Fibroblast of lung (primary cell): ENCODE measurements at regions not wholly inside any gene's neighbourhood (a gene's known extent, or its start where the extent isn't known, plus 50 kb on each side); places are given as distances from the start of the nearest gene placed in this dataset.

Source experiments
- DNase-seq, 2 donors: peaks; one replicate each; pipeline versions ENCODE4 v3.0.0 to v3.0.0-alpha.2; 2010; ENCODE audit warnings: low read depth in 2 of 2
- H2AFZ ChIP-seq: 2 replicates; pipeline ENCODE4 v1.5.1; 2012; ENCODE audit warnings: low read length, control low read depth, inconsistent platforms
- H3K27ac ChIP-seq: 2 replicates; pipeline ENCODE4 v1.5.1; 2011; ENCODE audit warnings: low read length, control low read depth; ENCODE audit not compliant: insufficient read depth
- H3K27me3 ChIP-seq: 2 replicates; pipeline ENCODE4 v1.5.1; 2011; ENCODE audit warnings: mild to moderate bottlenecking, low read length; ENCODE audit not compliant: control insufficient read depth, insufficient read depth
- H3K36me3 ChIP-seq: 2 replicates; pipeline ENCODE4 v1.5.1; 2011; ENCODE audit warnings: low read length; ENCODE audit not compliant: control insufficient read depth, insufficient read depth
- H3K4me1 ChIP-seq: 2 replicates; pipeline ENCODE4 v1.5.1; 2011; ENCODE audit warnings: low read length; ENCODE audit not compliant: control insufficient read depth, insufficient read depth; ENCODE audit errors: extremely low read depth
- H3K4me2 ChIP-seq: 2 replicates; pipeline ENCODE4 v1.5.1; 2011; ENCODE audit warnings: low read length, control low read depth; ENCODE audit not compliant: insufficient read depth; ENCODE audit errors: extremely low read depth
- H3K4me3 ChIP-seq, 4 experiments: fragments of 200-600 bp in 1 of 4; sonication (generic) in 1 of 4; replicated peaks in 1 of 4; 2 replicates each; pipeline ENCODE4 v1.5.1; 2011 to 2016; ENCODE audit warnings: low read length in 4 of 4, low read depth in 3 of 4, mild to moderate bottlenecking in 3 of 4, control low read depth in 2 of 4, inconsistent platforms in 1 of 4, mixed read lengths in 1 of 4; ENCODE audit not compliant: insufficient read depth in 1 of 4; ENCODE audit errors: control extremely low read depth in 1 of 4
- H3K79me2 ChIP-seq: 2 replicates; pipeline ENCODE4 v1.5.1; 2012; ENCODE audit warnings: mild to moderate bottlenecking, low read length, inconsistent platforms; ENCODE audit not compliant: control insufficient read depth, insufficient read depth
- H3K9ac ChIP-seq: 2 replicates; pipeline ENCODE4 v1.5.1; 2011; ENCODE audit warnings: mild to moderate bottlenecking, low read length, control low read depth; ENCODE audit not compliant: insufficient read depth
- H3K9me3 ChIP-seq: 2 replicates; pipeline ENCODE4 v1.5.1; 2012; ENCODE audit warnings: low read depth, low read length; ENCODE audit not compliant: control insufficient read depth, insufficient read depth
- H4K20me1 ChIP-seq: 2 replicates; pipeline ENCODE4 v1.5.1; 2011; ENCODE audit warnings: low read length; ENCODE audit not compliant: control insufficient read depth, insufficient read depth; ENCODE audit errors: extremely low read depth
- EZH2 ChIP-seq: IDR thresholded peaks from 2 replicates; pipeline ENCODE4 v1.5.1; 2012; ENCODE audit warnings: low read length, control low read depth, mild to moderate bottlenecking; ENCODE audit errors: missing control alignments
- TF ChIP-seq, protein P1 (sequence below), 2 donors: IDR thresholded peaks in 1 of 2; conservative IDR thresholded peaks in 1 of 2; 1 replicate in 1 of 2; 2 replicates in 1 of 2; pipeline ENCODE4 v1.5.1; 2011 to 2012; ENCODE audit warnings: low read length in 2 of 2, control low read depth in 1 of 2, inconsistent platforms in 1 of 2, low read depth in 1 of 2, mild to moderate bottlenecking in 1 of 2

DNA sequence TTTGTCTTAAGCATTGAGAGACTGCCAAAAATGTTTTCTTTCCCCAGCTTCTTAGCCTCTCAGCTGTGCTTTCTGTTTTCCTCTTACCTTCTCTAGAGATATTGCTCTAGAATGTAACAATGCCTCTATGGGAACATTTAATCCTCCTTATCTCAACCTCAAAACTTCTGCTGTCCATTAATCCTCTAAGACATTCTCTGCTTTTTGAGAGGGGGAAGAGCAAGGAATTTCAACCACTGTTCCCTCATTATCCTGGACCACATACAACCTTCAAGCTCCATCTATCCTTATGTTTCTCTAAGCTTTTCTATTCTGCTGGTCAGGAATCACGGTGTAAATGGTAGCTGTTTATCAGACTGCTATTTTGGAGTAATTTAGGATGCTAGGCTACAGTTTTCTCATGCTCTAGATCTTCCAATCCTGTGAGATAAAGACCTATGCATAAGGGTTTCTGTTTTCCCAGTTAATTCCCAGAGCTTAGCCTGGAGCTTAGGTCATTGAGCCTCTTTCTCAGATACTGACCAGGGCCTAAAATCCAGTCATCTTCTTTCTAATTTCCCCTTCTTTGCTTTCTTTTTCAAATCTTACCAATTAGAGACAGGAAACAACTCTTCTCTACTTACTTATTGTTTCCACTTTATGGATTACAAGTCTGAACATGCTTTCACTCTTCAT lies 282.0 kb downstream of the CALCRL start:
- peak in 1 of 2 donors; percentile 38 for DNase-seq
- Histone ChIP-seq H3K27me3 (no peaks in the 10 kb centered on the region), H3K4me2 (no peak overlapping the region)

DNA sequence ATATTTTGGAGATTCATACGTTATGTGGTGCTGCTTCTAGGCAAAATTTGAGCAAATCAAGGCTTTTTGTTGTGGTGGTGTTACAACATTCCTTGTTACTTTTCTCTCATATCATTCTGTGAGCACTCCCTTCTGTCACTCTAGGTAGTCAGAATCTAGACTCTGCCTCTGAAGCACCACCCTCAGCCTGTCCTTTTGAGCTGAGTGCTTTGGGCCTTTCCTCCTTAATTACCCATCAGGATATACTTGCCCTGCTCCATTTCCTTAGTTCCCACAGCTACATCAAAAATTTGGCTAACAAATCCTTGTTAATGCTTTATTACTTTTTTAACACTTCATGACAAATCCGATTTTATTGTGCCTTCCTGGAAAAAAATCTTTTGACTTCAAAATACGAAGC lies 289.6 kb downstream of the CALCRL start:
- Histone ChIP-seq H3K79me2 (no peaks in the 10 kb centered on the region), H2AFZ (no peak overlapping the region), H3K36me3 (no peaks in the 10 kb centered on the region), H3K9me3 (no peaks in the 10 kb centered on the region), H3K4me3 (no peak overlapping the region), H4K20me1 (no peaks in the 10 kb centered on the region), H3K4me2 (no peak overlapping the region), H3K4me1 (no peaks in the 10 kb centered on the region), H3K27ac (no peak overlapping the region), H3K27me3 (no peaks in the 10 kb centered on the region), H3K9ac (no peak overlapping the region)
- DNase-seq, result no peak
- TF ChIP-seq, protein P1, sequence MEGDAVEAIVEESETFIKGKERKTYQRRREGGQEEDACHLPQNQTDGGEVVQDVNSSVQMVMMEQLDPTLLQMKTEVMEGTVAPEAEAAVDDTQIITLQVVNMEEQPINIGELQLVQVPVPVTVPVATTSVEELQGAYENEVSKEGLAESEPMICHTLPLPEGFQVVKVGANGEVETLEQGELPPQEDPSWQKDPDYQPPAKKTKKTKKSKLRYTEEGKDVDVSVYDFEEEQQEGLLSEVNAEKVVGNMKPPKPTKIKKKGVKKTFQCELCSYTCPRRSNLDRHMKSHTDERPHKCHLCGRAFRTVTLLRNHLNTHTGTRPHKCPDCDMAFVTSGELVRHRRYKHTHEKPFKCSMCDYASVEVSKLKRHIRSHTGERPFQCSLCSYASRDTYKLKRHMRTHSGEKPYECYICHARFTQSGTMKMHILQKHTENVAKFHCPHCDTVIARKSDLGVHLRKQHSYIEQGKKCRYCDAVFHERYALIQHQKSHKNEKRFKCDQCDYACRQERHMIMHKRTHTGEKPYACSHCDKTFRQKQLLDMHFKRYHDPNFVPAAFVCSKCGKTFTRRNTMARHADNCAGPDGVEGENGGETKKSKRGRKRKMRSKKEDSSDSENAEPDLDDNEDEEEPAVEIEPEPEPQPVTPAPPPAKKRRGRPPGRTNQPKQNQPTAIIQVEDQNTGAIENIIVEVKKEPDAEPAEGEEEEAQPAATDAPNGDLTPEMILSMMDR (conservative IDR thresholded peaks at IDR 0.05 in 1 of 2, IDR thresholded peaks at IDR 0.05 in 1 of 2; ENCODE audit: low read depth in 1 of 2, low read length in 2 of 2), result no peak
- TF ChIP-seq EZH2, result no peak

More for the DNA sequence above, 282.0 kb downstream of the CALCRL start:
- no peak overlapping the region for H2AFZ ChIP-seq
- H3K4me1 ChIP-seq, result no peaks in the 10 kb centered on the region
- no peaks in the 10 kb centered on the region for H3K36me3 ChIP-seq
- TF ChIP-seq, protein P1 (conservative IDR thresholded peaks at IDR 0.05 in 1 of 2, IDR thresholded peaks at IDR 0.05 in 1 of 2; ENCODE audit: low read depth in 1 of 2, low read length in 2 of 2), result no peak
- TF ChIP-seq EZH2, result no peak
- no peak overlapping the region for H3K9ac ChIP-seq
- no peak overlapping the region for H3K27ac ChIP-seq
- no peaks in the 10 kb centered on the region for H3K9me3 ChIP-seq
- H3K79me2 ChIP-seq, result no peaks in the 10 kb centered on the region
- no peaks in the 10 kb centered on the region for H4K20me1 ChIP-seq
- no peak overlapping the region for H3K4me3 ChIP-seq

DNA sequence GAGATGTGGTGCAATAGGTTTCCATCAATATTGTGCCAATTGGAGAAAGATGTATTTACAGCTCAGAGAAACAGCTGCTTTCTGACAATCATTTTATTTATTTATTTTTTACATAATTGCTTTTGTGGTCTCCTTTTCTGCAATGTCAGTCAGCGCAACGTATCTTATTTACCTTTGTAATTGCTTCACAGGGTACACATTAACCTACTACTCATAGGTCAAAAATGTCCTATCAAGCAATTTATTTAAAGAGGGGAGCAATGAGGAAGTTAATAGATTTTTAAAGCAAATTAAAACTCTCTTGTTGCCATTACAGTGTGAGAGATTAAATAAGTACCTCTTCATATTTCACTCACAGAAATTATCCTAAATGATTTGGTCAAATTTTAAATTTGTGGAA lies 291.0 kb downstream of the CALCRL start:
- H3K4me3 ChIP-seq, result no peak overlapping the region
- no peaks in the 10 kb centered on the region for H3K79me2 ChIP-seq
- no peaks in the 10 kb centered on the region for H4K20me1 ChIP-seq
- no peaks in the 10 kb centered on the region for H3K9me3 ChIP-seq
- H3K4me1 ChIP-seq, result no peaks in the 10 kb centered on the region
- H2AFZ ChIP-seq, result no peak overlapping the region
- H3K36me3 ChIP-seq, result no peaks in the 10 kb centered on the region
- H3K4me2 ChIP-seq, result no peak overlapping the region
- no peaks in the 10 kb centered on the region for H3K27me3 ChIP-seq
- no peak overlapping the region for H3K27ac ChIP-seq
- TF ChIP-seq EZH2, result no peak
- TF ChIP-seq, protein P1 (conservative IDR thresholded peaks at IDR 0.05 in 1 of 2, IDR thresholded peaks at IDR 0.05 in 1 of 2; ENCODE audit: low read depth in 1 of 2, low read length in 2 of 2), result no peak
- no peak overlapping the region for H3K9ac ChIP-seq
- DNase-seq, result no peak
